HepG2 (cell line): ENCODE measurements at regions not wholly inside any gene's neighbourhood (a gene's known extent, or its start where the extent isn't known, plus 50 kb on each side); places are given as distances from the start of the nearest gene placed in this dataset.

Experiments used
- ATAC-seq: fragments of 200-7000 bp; cut with Tn5 transposase; 3 replicates; pipeline ENCODE4 v1.9.1; 2020; ENCODE audit warnings: mild to moderate bottlenecking, moderate library complexity
- BruUV-seq: library from RNA; stranded (reverse); fragments of 400-500 nt; replicated peaks from 2 replicates; lab custom pipeline; 2021; lab: Mats Ljungman, UMichigan
- CTCF ChIA-PET: fragments of 300-600 bp; formaldehyde crosslinking; extraction: SDS; loops from one replicate; lab custom pipeline; 2021; ENCODE audit warnings: low total read pairs, inconsistent platforms, low intra/inter-chr PET ratio; lab: Yijun Ruan, JAX
- POLR2A ChIA-PET: fragments of 350-600 bp; sonication (Branson Sonifier 250); formaldehyde crosslinking; loops from one replicate; lab custom pipeline; 2020; ENCODE audit warnings: antibody characterized with exemption, inconsistent platforms; lab: Yijun Ruan, JAX
- DNase-seq: peaks from one replicate; pipeline ENCODE4 v3.0.0-alpha.2; 2015; ENCODE audit warnings: low spot score
- FAIRE-seq: peaks from 3 replicates; lab custom pipeline; 2011; peaks lifted over from hg19 to GRCh38; lab: Jason Lieb, UNC
- H2AFZ ChIP-seq: one replicate; pipeline ENCODE4 v1.6.1; 2011; ENCODE audit warnings: low read length, inconsistent platforms
- H3K27ac ChIP-seq: fragments of 300-600 bp; 3 replicates; pipeline ENCODE4 v1.8.0; 2011; ENCODE audit warnings: mixed run types, mild to moderate bottlenecking, mixed read lengths, low read length, inconsistent platforms; ENCODE audit not compliant: insufficient read depth; ENCODE audit errors: extremely low read length
- H3K27me3 ChIP-seq, 2 experiments: fragments of 200-600 bp in 1 of 2; 2 replicates in 1 of 2; 3 replicates in 1 of 2; pipeline versions ENCODE4 v1.6.0 to v1.8.0; 2011; ENCODE audit warnings: low read length in 2 of 2, mild to moderate bottlenecking in 2 of 2, moderate library complexity in 2 of 2, inconsistent platforms in 1 of 2; ENCODE audit not compliant: insufficient read depth in 2 of 2, control insufficient read depth in 1 of 2
- H3K36me3 ChIP-seq, 2 experiments: fragments of 200-600 bp in 1 of 2; replicated peaks in 1 of 2; 2 replicates in 1 of 2; 3 replicates in 1 of 2; pipeline versions ENCODE4 v1.5.1 to v1.8.0; 2011; ENCODE audit warnings: low read length in 2 of 2, inconsistent platforms in 1 of 2; ENCODE audit not compliant: insufficient read depth in 2 of 2, control insufficient read depth in 1 of 2
- H3K4me1 ChIP-seq: 2 replicates; pipeline ENCODE4 v1.5.1; 2012; ENCODE audit warnings: low read length, inconsistent platforms; ENCODE audit not compliant: insufficient read depth
- H3K4me2 ChIP-seq: 2 replicates; pipeline ENCODE4 v1.6.0; 2011; ENCODE audit warnings: low read depth, low read length, inconsistent platforms
- H3K4me3 ChIP-seq, 3 experiments: fragments of 200-600 bp in 1 of 3; sonication (generic), shearing (Covaris generic) in 1 of 3; replicated peaks in 1 of 3; 2 replicates each; pipeline ENCODE4 v1.5.1; 2011 to 2016; ENCODE audit warnings: low read length in 3 of 3, inconsistent platforms in 2 of 3, low read depth in 2 of 3, mild to moderate bottlenecking in 2 of 3, control low read depth in 1 of 3, mixed read lengths in 1 of 3; ENCODE audit not compliant: insufficient read depth in 1 of 3
- H3K79me2 ChIP-seq: one replicate; pipeline ENCODE4 v1.6.1; 2011; ENCODE audit warnings: low read length, inconsistent platforms; ENCODE audit not compliant: insufficient read depth
- H3K9ac ChIP-seq: 2 replicates; pipeline ENCODE4 v1.6.0; 2011; ENCODE audit warnings: mild to moderate bottlenecking, low read depth, low read length, inconsistent platforms; ENCODE audit not compliant: insufficient read depth
- H3K9me3 ChIP-seq: 2 replicates; pipeline ENCODE4 v1.5.1; 2012; ENCODE audit warnings: mild to moderate bottlenecking, low read length
- H4K20me1 ChIP-seq: 2 replicates; pipeline ENCODE4 v1.6.0; 2011; ENCODE audit warnings: inconsistent platforms, mild to moderate bottlenecking, low read length, moderate library complexity; ENCODE audit not compliant: insufficient read depth
- FOXA3 ChIP-seq: IDR thresholded peaks from 2 replicates; pipeline ENCODE4 v1.6.1; 2016; ENCODE audit warnings: missing genetic modification reagents, missing compliant biosample characterization
- GTF3A ChIP-seq: sonication (generic); formaldehyde crosslinking; conservative IDR thresholded peaks from 2 replicates; pipeline ENCODE4 v1.4.0; 2020; ENCODE audit warnings: mild to moderate bottlenecking, missing genetic modification reagents
- NKX3-1 ChIP-seq: sonication (generic); formaldehyde crosslinking; IDR thresholded peaks from 2 replicates; pipeline ENCODE4 v1.5.0; 2020; ENCODE audit warnings: missing genetic modification reagents
- SIN3A ChIP-seq: IDR thresholded peaks from 2 replicates; pipeline ENCODE4 v1.6.1; 2011; ENCODE audit warnings: low read depth, mild to moderate bottlenecking, control low read depth, low read length, borderline replicate concordance
- SIX1 ChIP-seq: sonication (generic); formaldehyde crosslinking; IDR thresholded peaks from 2 replicates; pipeline ENCODE4 v1.4.0; 2020; ENCODE audit warnings: missing genetic modification reagents, borderline replicate concordance
- SRSF9 ChIP-seq: fragments of 200-400 bp; formaldehyde crosslinking; IDR thresholded peaks from 2 replicates; pipeline ENCODE4 v1.6.1; 2018; ENCODE audit warnings: borderline replicate concordance, mild to moderate bottlenecking, low read depth, low read length; ENCODE audit not compliant: insufficient read depth, poor library complexity, severe bottlenecking
- TOE1 ChIP-seq: sonication (generic); formaldehyde crosslinking; IDR thresholded peaks from 2 replicates; pipeline ENCODE4 v1.4.0; 2020; ENCODE audit warnings: mild to moderate bottlenecking, missing genetic modification reagents
- XRCC5 ChIP-seq: fragments of 200-400 bp; formaldehyde crosslinking; optimal IDR thresholded peaks from 2 replicates; pipeline ENCODE3; 2017; ENCODE audit warnings: mild to moderate bottlenecking, low read length
- ZC3H4 ChIP-seq: sonication (generic); formaldehyde crosslinking; IDR thresholded peaks from 2 replicates; pipeline ENCODE4 v1.4.0; 2020; ENCODE audit warnings: missing genetic modification reagents, borderline replicate concordance
- ZNF234 ChIP-seq: sonication (generic); formaldehyde crosslinking; conservative IDR thresholded peaks from 2 replicates; pipeline ENCODE4 v1.5.1; 2020; ENCODE audit warnings: mild to moderate bottlenecking, missing genetic modification reagents
- ZNF530 ChIP-seq: sonication (generic); formaldehyde crosslinking; IDR thresholded peaks from 2 replicates; pipeline ENCODE4 v1.5.0; 2020; ENCODE audit warnings: low read depth, mild to moderate bottlenecking, missing genetic modification reagents
- ZNF550 ChIP-seq: sonication (generic); formaldehyde crosslinking; IDR thresholded peaks from 2 replicates; pipeline ENCODE4 v1.4.0; 2020; ENCODE audit warnings: mild to moderate bottlenecking, missing genetic modification reagents, borderline replicate concordance
- ZSCAN25 ChIP-seq: sonication (generic); formaldehyde crosslinking; IDR thresholded peaks from 2 replicates; pipeline ENCODE4 v1.8.0; 2022; ENCODE audit warnings: mild to moderate bottlenecking, missing genetic modification reagents
- ZSCAN31 ChIP-seq: sonication (generic); formaldehyde crosslinking; IDR thresholded peaks from 2 replicates; pipeline ENCODE4 v1.5.0; 2020; ENCODE audit warnings: low read depth, mild to moderate bottlenecking, missing genetic modification reagents
- WGBS: methylation state at CpG from one replicate; pipeline ENCODE4 v1.1.6; 2017; ENCODE audit warnings: low lambda C conversion rate; 5-methylcytosine and 5-hydroxymethylcytosine counted together
- in situ Hi-C: cut with HindIII; loops from 2 replicates; pipeline ENCODE4 v1.10.0; 2017; ENCODE audit warnings: low pct_unique_long_range_greater_than_20kb; ENCODE audit not compliant: extremely low pct_ligation_motif_present
- intact Hi-C: fragments of 100-400 bp; cut with micrococcal nuclease; formaldehyde crosslinking; loops from one replicate; pipeline ENCODE4 v1.10.0; 2022; ENCODE audit not compliant: unreplicated experiment
- TF ChIP-seq, protein P1 (sequence below): sonication (generic); formaldehyde crosslinking; IDR thresholded peaks from 2 replicates; pipeline ENCODE4 v1.5.1; 2020; ENCODE audit warnings: mild to moderate bottlenecking, missing genetic modification reagents, borderline replicate concordance
- TF ChIP-seq, protein P2 (sequence below): sonication (generic); formaldehyde crosslinking; IDR thresholded peaks from 2 replicates; pipeline ENCODE4 v1.8.1; 2023; ENCODE audit warnings: mild to moderate bottlenecking, missing genetic modification reagents

DNA sequence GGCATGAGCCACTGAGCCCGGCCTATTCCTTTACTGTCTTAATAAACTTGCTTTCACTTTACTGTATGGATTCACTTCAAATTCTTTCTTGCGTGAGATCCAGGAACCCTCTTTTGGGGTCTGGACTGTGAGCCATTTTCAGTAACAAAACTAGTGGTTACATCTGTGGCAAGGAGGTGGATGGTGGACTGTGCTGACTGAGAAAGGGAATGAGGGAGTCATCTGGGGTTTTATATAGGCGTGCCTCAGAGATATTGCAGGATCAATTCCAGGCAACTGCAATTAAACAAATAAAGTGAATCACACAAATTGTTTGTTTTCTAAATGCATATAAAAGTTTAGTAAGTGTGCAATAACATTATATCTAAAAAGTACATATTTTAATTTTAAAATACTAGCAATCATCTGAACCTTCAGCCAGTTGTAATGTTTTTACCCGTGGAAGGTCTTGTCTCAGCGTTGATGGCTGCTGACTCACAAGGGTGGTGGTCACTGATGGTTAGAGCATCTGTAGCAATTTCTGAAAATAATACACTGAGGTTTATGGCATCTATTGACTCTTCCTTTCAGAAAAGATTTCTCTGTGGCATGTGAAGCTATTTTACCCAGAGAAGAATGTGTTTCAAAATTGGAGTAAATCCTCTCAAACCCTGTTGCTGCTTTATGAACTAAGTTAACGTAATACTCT lies 111.4 kb upstream of the FKBP1C start (continued):
- TF ChIP-seq, protein P1, sequence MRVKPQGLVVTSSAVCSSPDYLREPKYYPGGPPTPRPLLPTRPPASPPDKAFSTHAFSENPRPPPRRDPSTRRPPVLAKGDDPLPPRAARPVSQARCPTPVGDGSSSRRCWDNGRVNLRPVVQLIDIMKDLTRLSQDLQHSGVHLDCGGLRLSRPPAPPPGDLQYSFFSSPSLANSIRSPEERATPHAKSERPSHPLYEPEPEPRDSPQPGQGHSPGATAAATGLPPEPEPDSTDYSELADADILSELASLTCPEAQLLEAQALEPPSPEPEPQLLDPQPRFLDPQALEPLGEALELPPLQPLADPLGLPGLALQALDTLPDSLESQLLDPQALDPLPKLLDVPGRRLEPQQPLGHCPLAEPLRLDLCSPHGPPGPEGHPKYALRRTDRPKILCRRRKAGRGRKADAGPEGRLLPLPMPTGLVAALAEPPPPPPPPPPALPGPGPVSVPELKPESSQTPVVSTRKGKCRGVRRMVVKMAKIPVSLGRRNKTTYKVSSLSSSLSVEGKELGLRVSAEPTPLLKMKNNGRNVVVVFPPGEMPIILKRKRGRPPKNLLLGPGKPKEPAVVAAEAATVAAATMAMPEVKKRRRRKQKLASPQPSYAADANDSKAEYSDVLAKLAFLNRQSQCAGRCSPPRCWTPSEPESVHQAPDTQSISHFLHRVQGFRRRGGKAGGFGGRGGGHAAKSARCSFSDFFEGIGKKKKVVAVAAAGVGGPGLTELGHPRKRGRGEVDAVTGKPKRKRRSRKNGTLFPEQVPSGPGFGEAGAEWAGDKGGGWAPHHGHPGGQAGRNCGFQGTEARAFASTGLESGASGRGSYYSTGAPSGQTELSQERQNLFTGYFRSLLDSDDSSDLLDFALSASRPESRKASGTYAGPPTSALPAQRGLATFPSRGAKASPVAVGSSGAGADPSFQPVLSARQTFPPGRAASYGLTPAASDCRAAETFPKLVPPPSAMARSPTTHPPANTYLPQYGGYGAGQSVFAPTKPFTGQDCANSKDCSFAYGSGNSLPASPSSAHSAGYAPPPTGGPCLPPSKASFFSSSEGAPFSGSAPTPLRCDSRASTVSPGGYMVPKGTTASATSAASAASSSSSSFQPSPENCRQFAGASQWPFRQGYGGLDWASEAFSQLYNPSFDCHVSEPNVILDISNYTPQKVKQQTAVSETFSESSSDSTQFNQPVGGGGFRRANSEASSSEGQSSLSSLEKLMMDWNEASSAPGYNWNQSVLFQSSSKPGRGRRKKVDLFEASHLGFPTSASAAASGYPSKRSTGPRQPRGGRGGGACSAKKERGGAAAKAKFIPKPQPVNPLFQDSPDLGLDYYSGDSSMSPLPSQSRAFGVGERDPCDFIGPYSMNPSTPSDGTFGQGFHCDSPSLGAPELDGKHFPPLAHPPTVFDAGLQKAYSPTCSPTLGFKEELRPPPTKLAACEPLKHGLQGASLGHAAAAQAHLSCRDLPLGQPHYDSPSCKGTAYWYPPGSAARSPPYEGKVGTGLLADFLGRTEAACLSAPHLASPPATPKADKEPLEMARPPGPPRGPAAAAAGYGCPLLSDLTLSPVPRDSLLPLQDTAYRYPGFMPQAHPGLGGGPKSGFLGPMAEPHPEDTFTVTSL (CRISPR knock-in tag), result no peak

DNA sequence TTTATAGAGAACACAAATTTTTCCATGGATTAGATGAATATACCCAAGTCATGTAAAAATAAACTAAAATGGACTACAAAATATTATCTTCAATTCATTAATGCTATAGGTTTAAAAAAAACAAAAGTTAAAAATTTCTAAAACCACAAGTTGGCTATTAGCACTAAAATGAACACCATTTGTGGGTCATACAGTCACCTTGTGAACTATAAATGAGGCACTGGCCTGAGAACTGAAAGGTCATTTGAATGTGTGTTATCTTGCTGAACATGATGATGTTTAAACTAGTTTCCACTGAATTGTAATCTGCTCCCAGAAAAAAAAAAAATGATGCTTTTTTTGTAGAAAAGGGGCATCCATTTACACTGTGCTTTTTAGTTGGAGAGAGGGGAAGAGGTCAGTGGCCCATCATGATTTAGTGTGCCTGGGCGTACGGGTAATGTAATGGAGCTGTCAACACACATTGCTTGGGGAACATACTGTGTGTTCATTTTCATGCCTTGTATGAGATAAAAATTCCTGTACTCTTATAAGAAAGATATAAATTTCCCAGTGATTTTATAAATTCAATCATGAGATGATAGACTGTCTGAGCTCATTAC lies 96.6 kb upstream of the FKBP1C start:
- Histone ChIP-seq H3K27me3 (no peaks in the 10 kb centered on the region), H3K9me3 (no peaks in the 10 kb centered on the region), H3K9ac (no peak overlapping the region), H3K27ac (no peak overlapping the region), H2AFZ (no peak overlapping the region), H3K79me2 (no peaks in the 10 kb centered on the region), H4K20me1 (no peaks in the 10 kb centered on the region), H3K36me3 (no peaks in the 10 kb centered on the region), H3K4me2 (no peak overlapping the region), H3K4me1 (no peaks in the 10 kb centered on the region), H3K4me3 (no peak overlapping the region)
- WGBS, result 0% methylated on average over 2 of the region's 2 CpGs
- in situ Hi-C loops (no loop called here), intact Hi-C loops (no loop called here)
- POLR2A ChIA-PET, result no interaction called here
- no peak for ATAC-seq
- CTCF ChIA-PET, result no interaction called here
- FAIRE-seq, result no peak
- BruUV-seq, result no TSS peak
- no peak for DNase-seq
- no peak for TF ChIP-seq TOE1
- TF ChIP-seq ZNF550 (CRISPR knock-in tag), result no peak
- no peak for TF ChIP-seq SIX1 (CRISPR knock-in tag)
- TF ChIP-seq, protein P2, sequence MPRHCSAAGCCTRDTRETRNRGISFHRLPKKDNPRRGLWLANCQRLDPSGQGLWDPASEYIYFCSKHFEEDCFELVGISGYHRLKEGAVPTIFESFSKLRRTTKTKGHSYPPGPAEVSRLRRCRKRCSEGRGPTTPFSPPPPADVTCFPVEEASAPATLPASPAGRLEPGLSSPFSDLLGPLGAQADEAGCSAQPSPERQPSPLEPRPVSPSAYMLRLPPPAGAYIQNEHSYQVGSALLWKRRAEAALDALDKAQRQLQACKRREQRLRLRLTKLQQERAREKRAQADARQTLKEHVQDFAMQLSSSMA (CRISPR knock-in tag), result no peak
- TF ChIP-seq ZNF530, result no peak
- TF ChIP-seq ZC3H4 (CRISPR knock-in tag), result no peak
- no peak for TF ChIP-seq FOXA3 (CRISPR knock-in tag)
- no peak for TF ChIP-seq NKX3-1
- TF ChIP-seq SRSF9, result no peak
- no peak for TF ChIP-seq ZSCAN31
- TF ChIP-seq ZSCAN25, result no peak
- no peak for TF ChIP-seq GTF3A (CRISPR knock-in tag)
- TF ChIP-seq SIN3A, result no peak
- no peak for TF ChIP-seq ZNF234 (CRISPR knock-in tag)
- no peak for TF ChIP-seq XRCC5
